WERI-Rb-1 (cell line): ENCODE measurements at regions not wholly inside any gene's neighbourhood (a gene's known extent, or its start where the extent isn't known, plus 50 kb on each side); places are given as distances from the start of the nearest gene placed in this dataset.

Experiments used
- DNase-seq: peaks from one replicate; pipeline ENCODE4 v3.0.0-alpha.2; 2020
- H3K27ac ChIP-seq: fragments of 250-450 bp; sonication (Bioruptor Pico); 2 replicates; pipeline ENCODE4 v1.5.1; 2020; ENCODE audit warnings: mild to moderate bottlenecking, moderate library complexity
- H3K27me3 ChIP-seq: fragments of 250-450 bp; sonication (Bioruptor Pico); 2 replicates; pipeline ENCODE4 v1.5.1; 2021; ENCODE audit warnings: mild to moderate bottlenecking, low read depth, moderate library complexity; ENCODE audit not compliant: insufficient read depth, severe bottlenecking
- H3K36me3 ChIP-seq: fragments of 250-450 bp; sonication (Bioruptor Pico); 2 replicates; pipeline ENCODE4 v1.5.1; 2020; ENCODE audit warnings: mild to moderate bottlenecking, moderate library complexity
- H3K4me3 ChIP-seq: 2 replicates; pipeline ENCODE4 v1.5.1; 2011; ENCODE audit warnings: low read depth, mild to moderate bottlenecking, control low read depth, low read length
- H3K9me3 ChIP-seq: fragments of 250-450 bp; sonication (Bioruptor Pico); 2 replicates; pipeline ENCODE4 v1.5.1; 2021; ENCODE audit warnings: mild to moderate bottlenecking, moderate library complexity; ENCODE audit not compliant: severe bottlenecking
- CTCF ChIP-seq: IDR thresholded peaks from 2 replicates; pipeline ENCODE4 v1.5.1; 2011; ENCODE audit warnings: low read depth, mild to moderate bottlenecking, control low read depth, inconsistent platforms, low read length

- no peak overlapping the region for H3K4me3 ChIP-seq
- no peak overlapping the region for H3K27ac ChIP-seq
- no peak for TF ChIP-seq CTCF
- peaks cover 69% of the 10 kb centered on the region for H3K27me3 ChIP-seq
- H3K36me3 ChIP-seq = no peaks in the 10 kb centered on the region
- DNase-seq = no peak
- H3K9me3 ChIP-seq = no peaks in the 10 kb centered on the region
Observed at GRCh38 chr14:38959021-38959420, 144.0 kb downstream of the SEC23A start.

GRCh38 chr14:38958589-38958988, 144.4 kb downstream of the SEC23A start:
- Histone ChIP-seq H3K27me3 (peaks cover 71% of the 10 kb centered on the region), H3K36me3 (no peaks in the 10 kb centered on the region), H3K9me3 (no peaks in the 10 kb centered on the region), H3K27ac (no peak overlapping the region), H3K4me3 (no peak overlapping the region)
- no peak for DNase-seq
- TF ChIP-seq CTCF = no peak

- TF ChIP-seq CTCF = no peak
- Histone ChIP-seq H3K4me3 (no peak overlapping the region), H3K27ac (no peak overlapping the region), H3K36me3 (no peaks in the 10 kb centered on the region), H3K9me3 (no peaks in the 10 kb centered on the region), H3K27me3 (peaks cover 68% of the 10 kb centered on the region)
- no peak for DNase-seq
Observed at GRCh38 chr14:38951451-38951850, 151.6 kb downstream of the SEC23A start.

- Histone ChIP-seq H3K27ac (no peak overlapping the region), H3K4me3 (no peak overlapping the region), H3K36me3 (no peaks in the 10 kb centered on the region), H3K27me3 (peaks cover 68% of the 10 kb centered on the region), H3K9me3 (no peaks in the 10 kb centered on the region)
- no peak for TF ChIP-seq CTCF
- DNase-seq = no peak
Observed at GRCh38 chr14:38950676-38951075, 152.4 kb downstream of the SEC23A start.

- peaks cover 64% of the 10 kb centered on the region for H3K27me3 ChIP-seq
- H3K9me3 ChIP-seq = no peaks in the 10 kb centered on the region
- H3K27ac ChIP-seq = no peak overlapping the region
- no peak for TF ChIP-seq CTCF
- DNase-seq = no peak
- H3K36me3 ChIP-seq = no peaks in the 10 kb centered on the region
- H3K4me3 ChIP-seq = no peak overlapping the region
Observed at GRCh38 chr14:38948576-38948975, 154.5 kb downstream of the SEC23A start.

- H3K4me3 ChIP-seq = no peak overlapping the region
- no peaks in the 10 kb centered on the region for H3K36me3 ChIP-seq
- no peak for TF ChIP-seq CTCF
- peaks cover 68% of the 10 kb centered on the region for H3K27me3 ChIP-seq
- H3K27ac ChIP-seq = no peak overlapping the region
- H3K9me3 ChIP-seq = no peaks in the 10 kb centered on the region
- DNase-seq = no peak
Observed at GRCh38 chr14:38948171-38948570, 154.9 kb downstream of the SEC23A start.
